WERI-Rb-1 (cell line): ENCODE measurements at regions not wholly inside any gene's neighbourhood (a gene's known extent, or its start where the extent isn't known, plus 50 kb on each side); places are given as distances from the start of the nearest gene placed in this dataset.
"Not testable (repeated sequence)": the region's sequence is repeated elsewhere in the genome, so short reads cannot be mapped to it uniquely, and the experiment has no call there.

Experiments used
- DNase-seq: peaks from one replicate; pipeline ENCODE4 v3.0.0-alpha.2; 2020
- H3K27ac ChIP-seq: fragments of 250-450 bp; sonication (Bioruptor Pico); 2 replicates; pipeline ENCODE4 v1.5.1; 2020; ENCODE audit warnings: mild to moderate bottlenecking, moderate library complexity
- H3K27me3 ChIP-seq: fragments of 250-450 bp; sonication (Bioruptor Pico); 2 replicates; pipeline ENCODE4 v1.5.1; 2021; ENCODE audit warnings: mild to moderate bottlenecking, low read depth, moderate library complexity; ENCODE audit not compliant: insufficient read depth, severe bottlenecking
- H3K36me3 ChIP-seq: fragments of 250-450 bp; sonication (Bioruptor Pico); 2 replicates; pipeline ENCODE4 v1.5.1; 2020; ENCODE audit warnings: mild to moderate bottlenecking, moderate library complexity
- H3K4me3 ChIP-seq: 2 replicates; pipeline ENCODE4 v1.5.1; 2011; ENCODE audit warnings: low read depth, mild to moderate bottlenecking, control low read depth, low read length
- H3K9me3 ChIP-seq: fragments of 250-450 bp; sonication (Bioruptor Pico); 2 replicates; pipeline ENCODE4 v1.5.1; 2021; ENCODE audit warnings: mild to moderate bottlenecking, moderate library complexity; ENCODE audit not compliant: severe bottlenecking
- TF ChIP-seq, protein P1 (sequence below): IDR thresholded peaks from 2 replicates; pipeline ENCODE4 v1.5.1; 2011; ENCODE audit warnings: low read depth, mild to moderate bottlenecking, control low read depth, inconsistent platforms, low read length

GRCh38 chr6:9307187-9307586 lies 871.8 kb upstream of the SLC35B3 start:
- Histone ChIP-seq H3K4me3 (no peak overlapping the region), H3K27ac (no peak overlapping the region), H3K36me3 (no peaks in the 10 kb centered on the region), H3K9me3 (no peaks in the 10 kb centered on the region), H3K27me3 (no peaks in the 10 kb centered on the region)
- TF ChIP-seq, protein P1, sequence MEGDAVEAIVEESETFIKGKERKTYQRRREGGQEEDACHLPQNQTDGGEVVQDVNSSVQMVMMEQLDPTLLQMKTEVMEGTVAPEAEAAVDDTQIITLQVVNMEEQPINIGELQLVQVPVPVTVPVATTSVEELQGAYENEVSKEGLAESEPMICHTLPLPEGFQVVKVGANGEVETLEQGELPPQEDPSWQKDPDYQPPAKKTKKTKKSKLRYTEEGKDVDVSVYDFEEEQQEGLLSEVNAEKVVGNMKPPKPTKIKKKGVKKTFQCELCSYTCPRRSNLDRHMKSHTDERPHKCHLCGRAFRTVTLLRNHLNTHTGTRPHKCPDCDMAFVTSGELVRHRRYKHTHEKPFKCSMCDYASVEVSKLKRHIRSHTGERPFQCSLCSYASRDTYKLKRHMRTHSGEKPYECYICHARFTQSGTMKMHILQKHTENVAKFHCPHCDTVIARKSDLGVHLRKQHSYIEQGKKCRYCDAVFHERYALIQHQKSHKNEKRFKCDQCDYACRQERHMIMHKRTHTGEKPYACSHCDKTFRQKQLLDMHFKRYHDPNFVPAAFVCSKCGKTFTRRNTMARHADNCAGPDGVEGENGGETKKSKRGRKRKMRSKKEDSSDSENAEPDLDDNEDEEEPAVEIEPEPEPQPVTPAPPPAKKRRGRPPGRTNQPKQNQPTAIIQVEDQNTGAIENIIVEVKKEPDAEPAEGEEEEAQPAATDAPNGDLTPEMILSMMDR: no peak
- DNase-seq: no peak

DNA sequence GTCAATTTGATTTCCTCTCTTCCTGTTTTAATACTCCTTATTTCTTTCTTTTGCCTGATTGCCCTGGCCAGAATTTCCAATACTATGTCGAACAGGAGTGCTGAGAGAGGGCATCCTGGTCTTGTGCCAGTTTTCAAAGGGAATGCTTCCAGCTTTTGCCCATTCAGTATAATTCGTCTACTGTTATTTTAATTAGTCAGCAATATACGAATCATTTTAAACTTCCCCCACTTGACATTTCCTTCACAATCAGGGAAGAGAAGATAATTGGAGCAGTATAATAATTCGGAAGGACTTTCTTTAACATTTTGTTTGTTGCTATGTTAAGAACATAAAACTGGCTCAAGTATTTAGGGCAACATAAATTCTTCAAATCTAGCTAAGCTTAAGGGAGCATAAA lies 860.3 kb upstream of the SLC35B3 start:
- no peak overlapping the region for H3K27ac ChIP-seq
- H3K4me3 ChIP-seq: no peak overlapping the region
- TF ChIP-seq, protein P1: no peak
- no peak for DNase-seq
- peaks cover 3% of the 10 kb centered on the region for H3K9me3 ChIP-seq
- H3K36me3 ChIP-seq: no peaks in the 10 kb centered on the region
- H3K27me3 ChIP-seq: no peaks in the 10 kb centered on the region

DNA sequence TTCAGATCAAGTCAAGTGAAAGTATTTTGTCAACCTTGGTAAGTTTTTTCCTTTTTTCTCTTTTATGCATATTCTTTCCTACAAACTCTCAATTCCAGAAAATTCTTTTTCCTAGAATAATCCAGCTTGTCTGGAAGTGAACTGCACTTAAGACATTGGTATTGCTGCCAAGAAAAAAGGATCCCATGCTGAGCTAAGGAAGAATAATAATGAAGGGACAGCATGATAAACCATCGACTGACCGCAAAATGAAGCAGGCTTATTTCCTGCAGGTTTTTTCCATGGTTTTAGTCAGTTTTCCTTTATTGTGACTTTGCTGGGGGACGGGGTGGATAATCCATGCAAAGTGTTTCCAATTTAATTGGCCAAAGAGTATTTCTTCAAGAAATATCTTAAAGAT lies 857.6 kb upstream of the SLC35B3 start:
- TF ChIP-seq, protein P1: no peak
- no peak for DNase-seq

GRCh38 chr6:9290342-9290741 lies 855.0 kb upstream of the SLC35B3 start:
- not testable (repeated sequence) for H3K4me3 ChIP-seq, H3K36me3 ChIP-seq, H3K9me3 ChIP-seq, H3K27ac ChIP-seq, DNase-seq, H3K27me3 ChIP-seq

More for the DNA sequence above, 857.6 kb upstream of the SLC35B3 start:
- Histone ChIP-seq H3K36me3 (no peaks in the 10 kb centered on the region), H3K9me3 (peaks cover 3% of the 10 kb centered on the region), H3K27ac (no peak overlapping the region), H3K27me3 (no peaks in the 10 kb centered on the region), H3K4me3 (no peak overlapping the region)

- Histone ChIP-seq H3K9me3 (peaks cover 4% of the 10 kb centered on the region), H3K36me3 (no peaks in the 10 kb centered on the region), H3K27me3 (no peaks in the 10 kb centered on the region), H3K27ac (no peak overlapping the region), H3K4me3 (no peak overlapping the region)
- TF ChIP-seq, protein P1: no peak
- DNase-seq: no peak
These were observed 837.3 kb upstream of the SLC35B3 start for GRCh38 chr6:9272671-9273070.

DNA sequence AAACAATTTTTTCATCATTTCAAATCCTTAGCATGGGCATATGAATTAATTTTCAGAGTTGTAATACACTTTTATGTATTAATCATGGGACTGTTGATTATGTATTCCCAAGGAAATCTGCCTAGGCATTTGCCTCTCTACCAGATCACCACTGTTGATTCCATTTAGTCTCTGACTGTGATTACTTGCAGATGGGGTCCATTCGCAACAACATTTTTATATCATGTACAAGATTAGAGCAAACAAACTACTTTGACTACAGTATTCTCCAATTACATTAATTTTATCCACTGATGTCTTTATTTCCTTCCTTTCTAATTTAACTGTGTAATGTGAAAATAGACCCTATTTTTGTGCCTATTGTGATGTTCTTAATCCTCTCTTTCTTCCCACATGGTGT lies 831.4 kb upstream of the SLC35B3 start:
- Histone ChIP-seq H3K27me3 (no peaks in the 10 kb centered on the region), H3K9me3 (peaks cover under 1% of the 10 kb centered on the region), H3K36me3 (no peaks in the 10 kb centered on the region), H3K4me3 (no peak overlapping the region), H3K27ac (no peak overlapping the region)
- no peak for DNase-seq
- TF ChIP-seq, protein P1: no peak
